ENCODE measurements at regions not wholly inside any gene's neighbourhood (a gene's known extent, or its start where the extent isn't known, plus 50 kb on each side); places are given as distances from the start of the nearest gene placed in this dataset.
"Not testable (repeated sequence)": the region's sequence is repeated elsewhere in the genome, so short reads cannot be mapped to it uniquely, and the experiment has no call there.

GRCh38 chr5:56763711-56764466 lies 51.5 kb upstream of the MAP3K1 start:
- Histone ChIP-seq H3K27me3 (ENCODE audit: control insufficient read depth, insufficient read depth, low read length) (no peaks in the 10 kb centered on the region), H3K36me3 (ENCODE audit: control insufficient read depth, insufficient read depth, low read length) (no peaks in the 10 kb centered on the region), H3K4me3 (ENCODE audit: low read length) (no peak overlapping the region), H3K9me3 (replicated peaks; ENCODE audit: control insufficient read depth, low read depth, low read length) (no peaks in the 10 kb centered on the region), H3K27ac (ENCODE audit: low read length) (no peak overlapping the region), H3K4me1 (ENCODE audit: control insufficient read depth, insufficient read depth, low read length) (peaks cover 3% of the 10 kb centered on the region)
- DNase-seq: peak; percentile 36
- WGBS (ENCODE audit: insufficient coverage): 65% methylated on average over 5 of the region's 7 CpGs

GRCh38 chr5:56763182-56763581 lies 52.2 kb upstream of the MAP3K1 start:
- no peaks in the 10 kb centered on the region for H3K9me3 ChIP-seq (replicated peaks; ENCODE audit: control insufficient read depth, low read depth, low read length)
- no peak overlapping the region for H3K4me3 ChIP-seq (ENCODE audit: low read length)
- H3K27ac ChIP-seq (ENCODE audit: low read length): no peak overlapping the region
- H3K4me1 ChIP-seq (ENCODE audit: control insufficient read depth, insufficient read depth, low read length): peaks cover 3% of the 10 kb centered on the region
- WGBS (ENCODE audit: insufficient coverage): no CpG with 5 or more reads among the region's 1 CpG
- DNase-seq: no peak
- H3K36me3 ChIP-seq (ENCODE audit: control insufficient read depth, insufficient read depth, low read length): no peaks in the 10 kb centered on the region
- H3K27me3 ChIP-seq (ENCODE audit: control insufficient read depth, insufficient read depth, low read length): no peaks in the 10 kb centered on the region

- H3K4me1 ChIP-seq (ENCODE audit: control insufficient read depth, insufficient read depth, low read length): peaks cover 3% of the 10 kb centered on the region
- DNase-seq: no peak
- H3K36me3 ChIP-seq (ENCODE audit: control insufficient read depth, insufficient read depth, low read length): no peaks in the 10 kb centered on the region
- no peaks in the 10 kb centered on the region for H3K9me3 ChIP-seq (replicated peaks; ENCODE audit: control insufficient read depth, low read depth, low read length)
- no peak overlapping the region for H3K4me3 ChIP-seq (ENCODE audit: low read length)
- WGBS (ENCODE audit: insufficient coverage): 40% methylated on average over 1 of the region's 4 CpGs
- H3K27ac ChIP-seq (ENCODE audit: low read length): no peak overlapping the region
- no peaks in the 10 kb centered on the region for H3K27me3 ChIP-seq (ENCODE audit: control insufficient read depth, insufficient read depth, low read length)
Observed at GRCh38 chr5:56761151-56761885, 54.0 kb upstream of the MAP3K1 start.

- no peak for DNase-seq
- WGBS (ENCODE audit: insufficient coverage): 66% methylated on average over 3 of the region's 5 CpGs
- Histone ChIP-seq H3K4me3 (ENCODE audit: low read length) (no peak overlapping the region), H3K9me3 (replicated peaks; ENCODE audit: control insufficient read depth, low read depth, low read length) (no peaks in the 10 kb centered on the region), H3K27ac (ENCODE audit: low read length) (no peak overlapping the region), H3K27me3 (ENCODE audit: control insufficient read depth, insufficient read depth, low read length) (no peaks in the 10 kb centered on the region), H3K4me1 (ENCODE audit: control insufficient read depth, insufficient read depth, low read length) (peaks cover 3% of the 10 kb centered on the region), H3K36me3 (ENCODE audit: control insufficient read depth, insufficient read depth, low read length) (no peaks in the 10 kb centered on the region)
Observed at GRCh38 chr5:56760723-56761122, 54.6 kb upstream of the MAP3K1 start.

- no peaks in the 10 kb centered on the region for H3K27me3 ChIP-seq (ENCODE audit: control insufficient read depth, insufficient read depth, low read length)
- H3K4me1 ChIP-seq (ENCODE audit: control insufficient read depth, insufficient read depth, low read length): peaks cover 3% of the 10 kb centered on the region
- 70% methylated on average over 2 of the region's 4 CpGs for whole genome bisulfite sequencing (ENCODE audit: insufficient coverage)
- no peaks in the 10 kb centered on the region for H3K9me3 ChIP-seq (replicated peaks; ENCODE audit: control insufficient read depth, low read depth, low read length)
- no peaks in the 10 kb centered on the region for H3K36me3 ChIP-seq (ENCODE audit: control insufficient read depth, insufficient read depth, low read length)
- no peak for DNase-seq
- H3K27ac ChIP-seq (ENCODE audit: low read length): no peak overlapping the region
- no peak overlapping the region for H3K4me3 ChIP-seq (ENCODE audit: low read length)
Observed at GRCh38 chr5:56759521-56760216, 55.7 kb upstream of the MAP3K1 start.

- no peaks in the 10 kb centered on the region for H3K4me1 ChIP-seq (ENCODE audit: control insufficient read depth, insufficient read depth, low read length)
- no peak overlapping the region for H3K27ac ChIP-seq (ENCODE audit: low read length)
- 76% methylated on average over 5 of the region's 5 CpGs for WGBS (ENCODE audit: insufficient coverage)
- H3K9me3 ChIP-seq (replicated peaks; ENCODE audit: control insufficient read depth, low read depth, low read length): peaks cover 5% of the 10 kb centered on the region
- no peak overlapping the region for H3K4me3 ChIP-seq (ENCODE audit: low read length)
- H3K27me3 ChIP-seq (ENCODE audit: control insufficient read depth, insufficient read depth, low read length): no peaks in the 10 kb centered on the region
- no peak for DNase-seq
- no peaks in the 10 kb centered on the region for H3K36me3 ChIP-seq (ENCODE audit: control insufficient read depth, insufficient read depth, low read length)
Observed at GRCh38 chr5:56757077-56757476, 58.3 kb upstream of the MAP3K1 start.

GRCh38 chr5:56755036-56755555 lies 60.3 kb upstream of the MAP3K1 start:
- Histone ChIP-seq H3K27me3 (ENCODE audit: control insufficient read depth, insufficient read depth, low read length) (no peaks in the 10 kb centered on the region), H3K4me1 (ENCODE audit: control insufficient read depth, insufficient read depth, low read length) (no peaks in the 10 kb centered on the region), H3K4me3 (ENCODE audit: low read length) (no peak overlapping the region), H3K27ac (ENCODE audit: low read length) (no peak overlapping the region), H3K36me3 (ENCODE audit: control insufficient read depth, insufficient read depth, low read length) (no peaks in the 10 kb centered on the region), H3K9me3 (replicated peaks; ENCODE audit: control insufficient read depth, low read depth, low read length) (peaks cover 6% of the 10 kb centered on the region)
- DNase-seq: no peak
- no CpG with 5 or more reads among the region's 3 CpGs for WGBS (ENCODE audit: insufficient coverage)

GRCh38 chr5:56753588-56753987 lies 61.8 kb upstream of the MAP3K1 start:
- not testable (repeated sequence) for H3K4me3 ChIP-seq (ENCODE audit: low read length); H3K4me1 ChIP-seq (ENCODE audit: control insufficient read depth, insufficient read depth, low read length); H3K9me3 ChIP-seq (replicated peaks; ENCODE audit: control insufficient read depth, low read depth, low read length); H3K27me3 ChIP-seq (ENCODE audit: control insufficient read depth, insufficient read depth, low read length); H3K27ac ChIP-seq (ENCODE audit: low read length); DNase-seq; H3K36me3 ChIP-seq (ENCODE audit: control insufficient read depth, insufficient read depth, low read length)
- WGBS (ENCODE audit: insufficient coverage): no CpG with 5 or more reads among the region's 5 CpGs

- H3K4me1 ChIP-seq (ENCODE audit: control insufficient read depth, insufficient read depth, low read length): peaks cover 2% of the 10 kb centered on the region
- DNase-seq: peak; percentile 65
- WGBS (ENCODE audit: insufficient coverage): 55% methylated on average over 1 of the region's 2 CpGs
- no peaks in the 10 kb centered on the region for H3K36me3 ChIP-seq (ENCODE audit: control insufficient read depth, insufficient read depth, low read length)
- H3K27me3 ChIP-seq (ENCODE audit: control insufficient read depth, insufficient read depth, low read length): no peaks in the 10 kb centered on the region
- peaks cover 6% of the 10 kb centered on the region for H3K9me3 ChIP-seq (replicated peaks; ENCODE audit: control insufficient read depth, low read depth, low read length)
- H3K4me3 ChIP-seq (ENCODE audit: low read length): no peak overlapping the region
- H3K27ac ChIP-seq (ENCODE audit: low read length): peak overlapping the region; percentile 67
Observed at GRCh38 chr5:56751572-56752313, 63.6 kb upstream of the MAP3K1 start.

Measured in muscle of leg (tissue), 3 donors.